ENCODE measurements at regions not wholly inside any gene's neighbourhood (a gene's known extent, or its start where the extent isn't known, plus 50 kb on each side); places are given as distances from the start of the nearest gene placed in this dataset.

DNA sequence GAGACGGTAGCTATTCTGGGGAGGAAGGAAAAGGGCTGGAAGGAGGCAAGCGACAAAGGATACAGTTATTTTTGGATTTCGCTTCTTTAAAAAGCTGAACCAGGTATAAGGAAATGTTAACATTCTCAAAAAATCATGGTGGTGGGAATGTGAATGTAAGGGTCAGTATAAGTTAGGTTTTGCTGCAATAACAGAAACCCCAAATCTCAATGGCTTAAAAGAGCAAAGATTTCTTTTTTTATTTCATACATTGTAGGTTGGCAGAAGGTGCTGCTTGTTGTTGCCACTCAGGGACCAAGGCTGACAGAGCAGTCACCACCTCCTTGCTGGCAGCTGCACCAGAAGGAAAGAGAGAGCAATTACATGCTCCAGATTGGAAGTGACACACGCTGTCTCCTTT, 176.3 kb upstream of the LPP start:
- DNase-seq: no peak

DNA sequence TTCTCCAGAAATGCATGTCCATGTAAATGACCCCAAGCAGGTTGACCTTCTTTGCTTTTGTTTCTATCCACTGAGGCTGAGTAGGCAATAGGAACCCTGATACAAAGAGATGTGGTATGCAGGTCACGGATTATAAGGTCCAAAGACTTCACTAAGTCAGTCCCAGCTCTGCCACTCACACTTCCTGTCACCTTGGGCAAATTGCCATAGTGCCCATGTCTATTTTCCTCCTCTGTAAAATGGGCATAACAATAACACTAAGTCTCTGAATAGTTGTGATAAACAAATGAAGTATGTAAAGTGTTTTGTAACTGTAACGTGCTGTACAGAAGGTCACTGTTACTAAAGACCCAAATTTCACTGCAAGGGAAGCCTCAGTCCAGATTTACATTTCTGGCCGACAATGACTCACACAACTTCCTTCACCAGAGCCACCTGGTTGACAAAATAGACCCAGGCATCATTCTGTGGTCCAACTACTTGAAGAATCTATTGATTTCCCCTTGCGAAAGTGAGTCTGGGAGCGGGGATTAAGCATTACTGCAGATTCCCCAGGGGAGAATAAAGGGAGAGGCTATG, 175.4 kb upstream of the LPP start:
- DNase-seq: no peak

DNA sequence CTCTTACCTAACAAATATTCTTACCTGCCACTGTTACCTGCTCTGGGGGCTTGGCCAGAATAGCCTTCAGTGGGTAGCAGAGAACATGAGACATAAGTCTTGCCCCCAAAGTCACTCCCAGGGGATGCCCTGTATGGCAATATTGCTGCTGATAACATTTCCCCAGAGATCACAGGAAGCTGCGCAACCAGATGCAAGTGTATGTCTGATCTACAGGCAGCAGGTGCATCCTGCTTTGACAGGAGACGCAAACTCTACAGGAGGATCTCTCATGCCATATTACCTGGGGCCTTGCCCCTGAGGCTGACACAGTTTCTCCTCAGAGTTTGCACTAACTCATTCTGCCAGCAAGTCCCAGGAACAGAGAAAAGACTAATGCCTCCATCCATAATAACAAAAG, 174.4 kb upstream of the LPP start:
- no peak for DNase-seq

DNA sequence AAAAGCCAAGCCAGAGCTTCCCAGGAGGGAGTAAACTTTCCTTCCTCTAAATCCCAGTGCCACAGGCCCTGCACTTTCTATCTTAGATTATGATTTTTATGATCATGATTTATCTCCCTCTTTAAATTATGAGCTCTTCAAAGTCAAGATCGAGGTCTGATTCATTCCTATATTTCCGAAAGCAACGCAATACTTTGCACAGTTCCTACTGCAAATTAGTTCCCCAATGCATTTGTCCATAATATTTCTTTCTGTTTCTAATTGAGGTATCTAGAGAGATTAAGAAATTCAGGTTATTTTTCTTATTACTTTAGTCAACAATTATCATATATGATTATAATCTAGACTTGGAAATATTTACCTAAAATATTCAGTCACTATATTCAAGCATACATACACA, 173.1 kb upstream of the LPP start:
- DNase-seq: peak in 2 of 3 donors; percentile 36 to 37

DNA sequence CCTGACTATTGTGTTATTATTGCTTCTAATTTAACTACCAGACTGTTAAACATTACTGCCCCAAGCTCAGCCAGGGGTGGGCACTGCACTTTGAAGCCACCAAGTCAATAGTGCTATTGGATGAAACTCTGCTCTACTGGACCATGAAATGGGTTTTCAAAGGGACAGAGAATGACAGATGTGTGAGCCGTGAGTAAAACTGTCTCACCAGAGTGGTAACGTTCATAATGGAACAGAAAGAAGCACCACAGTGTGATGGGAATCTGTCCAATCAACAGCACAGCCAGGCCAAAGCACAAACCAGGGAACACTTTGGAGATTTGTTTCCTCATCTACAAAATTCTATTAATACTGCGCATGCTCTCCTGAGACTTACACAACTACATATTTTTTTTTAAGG, 171.8 kb upstream of the LPP start:
- DNase-seq: no peak

DNA sequence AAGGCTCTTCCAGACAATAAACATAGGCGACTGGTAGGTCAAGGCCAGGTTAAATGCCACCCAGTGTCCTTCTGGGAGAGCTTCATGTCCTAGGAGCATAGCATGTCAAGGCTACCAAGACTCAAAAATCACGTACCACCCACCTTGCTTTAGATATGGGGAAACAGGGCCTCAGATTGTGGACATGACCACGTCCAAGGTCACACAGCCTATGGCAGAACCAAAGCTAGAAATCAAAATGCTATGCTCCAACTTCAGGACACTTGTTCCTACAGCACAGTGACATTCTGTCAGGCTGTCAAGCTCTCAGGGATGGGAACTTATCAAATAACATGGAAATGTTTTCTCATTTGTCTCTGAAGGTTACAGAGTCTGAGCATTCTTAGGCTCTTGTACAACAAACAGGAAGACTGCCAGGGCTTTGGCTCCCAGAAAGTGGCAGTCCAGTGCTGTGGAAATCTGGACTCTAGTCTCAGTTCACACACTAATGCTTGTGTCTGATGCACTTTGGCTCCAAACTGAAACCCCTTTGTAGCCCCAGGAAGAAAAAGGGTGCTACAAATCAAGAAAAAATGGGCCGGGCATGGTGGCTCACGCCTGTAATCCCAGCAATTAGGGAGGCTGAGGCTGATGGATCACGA, 170.4 kb upstream of the LPP start:
- no peak for DNase-seq

DNA sequence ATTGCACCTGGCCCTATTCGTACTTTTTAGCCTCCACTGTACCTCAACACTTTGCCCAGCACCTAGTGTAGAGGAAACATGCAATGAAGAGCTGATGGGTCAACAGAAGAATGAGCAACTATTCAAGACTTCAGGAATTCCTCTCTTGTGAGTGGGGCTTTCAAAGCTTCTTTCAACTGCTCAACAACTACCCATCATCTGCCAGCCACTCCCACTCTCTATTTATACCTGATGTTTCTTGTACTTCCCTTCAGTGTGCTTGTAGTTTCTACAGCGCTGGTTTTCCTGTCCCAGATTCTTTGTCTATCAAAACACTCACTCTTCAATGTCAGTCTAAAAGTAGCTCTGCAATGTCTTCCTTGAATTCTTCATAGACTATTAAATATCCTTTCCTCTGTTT, 168.3 kb upstream of the LPP start:
- DNase-seq: no peak

DNA sequence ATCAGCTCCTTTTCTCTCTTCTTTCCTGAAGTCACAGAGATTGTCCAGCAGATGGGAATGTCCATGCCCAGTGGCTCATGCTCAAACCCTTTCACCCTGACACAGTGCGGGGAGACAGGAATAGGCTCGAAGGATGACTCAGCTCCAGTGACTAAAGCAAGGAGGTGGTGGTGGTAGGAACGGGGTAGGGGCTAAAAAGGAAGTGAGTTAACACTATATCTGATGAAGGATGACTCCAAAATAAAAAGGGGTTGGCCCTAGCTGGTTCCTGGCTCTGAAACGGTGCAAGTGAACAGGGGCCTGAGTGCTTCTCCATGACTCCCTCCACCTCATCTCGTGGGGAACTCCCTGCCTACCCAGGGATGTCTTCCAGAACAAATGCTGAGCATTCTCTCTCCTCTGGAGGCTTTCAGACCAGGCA, 167.4 kb upstream of the LPP start:
- peak; percentile 89 to 96 (median 94) for DNase-seq

DNA sequence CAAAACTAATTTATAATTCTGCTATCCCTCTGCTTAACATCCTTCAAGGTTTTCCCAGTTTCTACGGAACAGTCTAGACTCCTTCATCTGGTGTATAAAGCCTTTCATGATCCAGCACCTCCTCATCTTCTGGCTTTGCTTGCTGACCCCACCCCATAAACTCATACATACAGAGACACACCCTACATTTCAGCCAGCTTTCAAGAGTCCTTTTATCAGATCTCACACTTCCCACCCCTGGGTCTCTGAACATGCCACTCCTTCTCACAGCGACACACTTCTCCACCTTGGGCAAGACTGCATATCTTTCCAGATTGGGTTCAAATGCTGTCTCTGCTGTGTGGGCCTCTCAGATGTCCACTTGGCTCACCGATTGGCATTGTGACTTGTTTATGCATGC, 166.8 kb upstream of the LPP start:
- no peak for DNase-seq

DNA sequence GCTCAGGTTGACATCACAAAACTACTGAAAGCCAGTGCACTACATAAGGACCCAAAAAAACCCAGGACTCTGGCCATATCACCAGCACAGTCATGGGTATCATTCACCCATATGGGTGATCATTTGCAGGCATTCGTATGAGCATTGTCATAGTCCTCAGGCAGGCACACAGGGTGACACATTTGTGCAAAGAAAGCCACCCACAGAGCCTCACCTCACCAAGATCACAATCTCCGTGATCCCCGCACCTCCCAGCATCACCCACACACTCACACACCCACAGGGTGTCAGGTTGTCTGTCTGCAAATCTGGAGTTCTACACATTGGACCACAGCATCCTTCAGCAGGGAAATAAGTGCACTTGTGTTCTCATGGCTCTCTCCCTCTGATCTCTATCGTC, 166.0 kb upstream of the LPP start:
- DNase-seq: no peak

DNA sequence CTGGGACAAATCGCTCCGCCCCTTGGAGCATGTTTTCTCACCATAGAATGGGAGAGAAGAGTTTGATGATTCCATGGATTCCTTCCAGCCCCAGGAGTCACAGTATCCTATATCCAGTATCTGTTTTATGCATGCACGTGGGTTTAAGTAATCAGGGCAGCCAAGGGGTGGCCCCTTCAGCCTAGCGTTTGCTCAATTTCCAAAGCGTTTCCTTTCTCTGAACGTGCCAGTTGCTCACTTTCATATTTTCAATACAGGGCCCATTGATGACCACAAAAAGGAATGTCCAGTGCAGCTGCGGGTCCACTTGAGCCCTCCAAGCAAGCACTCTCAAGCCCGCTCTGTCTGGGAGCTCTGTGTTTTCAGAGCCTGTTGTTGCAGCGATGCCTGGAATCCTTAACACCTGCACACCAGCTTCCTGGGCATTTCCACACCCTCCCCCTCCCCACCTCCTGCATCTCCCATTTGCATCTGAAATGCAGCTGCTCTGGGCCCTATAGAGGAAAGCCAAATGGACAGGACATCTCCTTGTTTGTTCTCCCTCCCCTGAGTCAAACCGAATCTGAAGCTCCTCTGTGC, 164.3 kb upstream of the LPP start:
- no peak for DNase-seq

DNA sequence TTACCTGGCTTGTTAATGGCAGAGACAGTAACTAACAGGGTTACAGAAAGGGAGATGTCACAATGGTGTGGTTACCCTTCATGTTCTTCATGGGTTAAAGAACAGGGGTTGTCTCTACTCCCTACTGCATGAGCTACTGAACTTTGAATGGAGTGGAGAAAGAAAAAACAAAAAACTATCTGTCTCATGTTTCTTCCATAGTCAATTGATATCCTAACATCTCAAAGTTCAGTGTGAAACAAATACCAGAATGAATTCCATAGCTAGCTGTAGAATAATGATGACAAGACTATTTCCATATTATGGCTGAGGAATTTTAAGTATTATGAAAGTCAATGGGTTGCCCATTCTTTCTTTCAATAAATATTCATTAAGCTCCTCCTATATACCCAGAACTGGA, 161.3 kb upstream of the LPP start:
- no peak for DNase-seq

DNA sequence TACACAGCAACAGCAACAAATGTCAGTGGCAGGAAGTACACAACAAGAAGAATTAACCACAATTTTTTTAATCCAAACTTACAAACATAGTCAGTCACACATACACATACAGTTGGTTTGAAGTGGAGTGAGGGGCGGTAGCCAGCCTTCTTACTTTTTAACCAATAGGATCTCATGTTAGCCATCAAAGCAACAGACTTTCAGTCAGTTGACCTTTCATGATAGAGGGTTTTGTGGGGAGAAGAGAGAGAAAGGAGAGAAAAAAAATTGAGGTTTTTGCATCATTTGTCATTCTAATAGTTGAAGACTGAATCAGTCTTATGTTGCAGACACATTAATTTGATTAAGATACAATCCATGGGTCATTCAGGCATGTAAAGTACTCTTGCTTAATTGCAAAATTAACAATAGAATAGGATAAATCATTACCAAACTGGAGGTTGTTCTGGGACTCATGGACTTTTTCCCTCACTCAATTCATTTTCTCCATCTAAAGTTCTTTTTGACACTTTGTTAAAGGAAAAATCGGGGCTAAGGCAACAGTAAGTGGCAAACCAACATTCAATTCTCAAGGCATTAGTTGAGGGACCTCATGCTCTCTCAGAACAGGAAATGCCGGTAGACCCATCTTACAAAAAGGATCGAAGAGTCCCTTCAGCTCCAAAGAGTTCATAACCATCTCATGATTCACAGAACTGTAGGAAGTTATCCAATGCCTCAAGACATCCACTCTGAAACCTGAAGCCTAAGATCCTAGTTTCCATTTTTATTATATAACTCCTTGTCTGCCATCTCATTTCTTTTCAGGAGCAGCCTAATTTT, 159.5 kb upstream of the LPP start:
- no peak for DNase-seq

DNA sequence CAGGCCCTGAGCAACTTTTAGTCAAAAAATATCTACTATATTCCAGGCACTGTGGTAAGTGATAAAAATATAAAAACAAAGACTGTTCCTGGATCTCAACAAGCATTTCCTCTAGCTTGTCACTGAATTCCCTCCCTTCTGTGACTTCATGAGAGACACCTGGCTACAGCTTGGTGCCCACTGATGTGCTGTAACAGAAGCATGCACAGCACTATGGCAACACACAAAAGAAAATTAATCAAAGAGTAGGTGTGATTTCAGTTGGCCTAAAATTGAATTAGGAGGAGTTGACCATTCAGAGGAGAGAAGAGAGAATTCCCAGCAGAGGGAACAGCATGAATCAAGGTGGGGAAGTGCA, 158.9 kb upstream of the LPP start:
- no peak for DNase-seq

DNA sequence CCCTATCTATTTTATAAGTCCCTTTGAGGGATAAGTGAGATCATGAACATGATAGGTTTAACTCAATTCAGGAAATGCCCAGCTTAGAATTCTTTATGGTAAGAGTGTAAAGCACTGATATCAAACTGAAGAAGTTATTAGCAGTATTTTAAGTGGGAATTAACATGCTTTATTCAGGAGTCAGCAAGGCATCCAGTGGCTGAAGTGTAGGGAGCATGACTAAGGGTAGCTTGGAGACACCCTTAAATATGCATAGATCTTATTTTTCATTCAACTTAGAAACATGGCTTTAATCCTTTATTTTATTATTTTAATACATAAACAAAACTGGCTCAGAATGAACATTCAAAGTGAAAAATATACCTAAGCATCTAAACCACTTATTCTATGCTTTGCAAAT, 158.3 kb upstream of the LPP start:
- DNase-seq: no peak

DNA sequence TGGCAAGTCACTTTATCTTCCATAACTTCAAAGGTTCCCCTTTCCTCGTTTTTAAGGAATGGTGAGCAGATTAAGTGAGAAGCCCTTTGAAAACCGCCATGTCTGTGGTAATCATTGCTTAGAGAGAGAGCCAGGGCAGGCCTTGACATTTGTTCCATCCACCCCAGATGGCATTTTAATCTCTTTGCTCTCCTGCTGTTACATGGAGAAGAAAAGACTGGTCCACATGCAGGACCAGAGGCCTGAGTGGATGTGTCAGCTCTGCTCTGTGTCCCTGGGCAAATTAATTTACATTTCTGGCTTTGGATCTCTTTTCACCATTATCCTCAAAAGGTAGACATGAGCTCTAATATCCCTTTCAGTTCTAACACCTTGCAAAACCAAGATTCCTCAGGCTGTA, 157.3 kb upstream of the LPP start:
- no peak for DNase-seq

DNA sequence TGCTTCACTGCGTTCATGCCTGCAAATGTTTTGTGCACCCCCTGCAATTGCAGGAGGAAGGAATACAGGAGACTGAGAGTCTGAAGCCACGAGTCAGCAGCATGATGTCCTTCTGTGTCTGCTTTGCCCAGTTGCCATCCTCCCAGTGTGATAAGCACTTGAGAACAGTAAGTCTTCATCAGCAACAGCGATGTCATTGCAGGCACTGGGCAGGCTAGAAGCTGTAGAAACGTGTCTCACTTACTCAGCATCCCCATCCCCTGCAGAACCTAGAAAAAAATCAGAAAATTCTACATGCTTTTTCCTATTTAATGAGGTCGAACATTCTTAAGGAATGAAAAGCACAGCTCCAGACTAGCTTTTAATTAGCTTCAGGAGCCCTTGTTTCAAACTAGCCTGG, 156.5 kb upstream of the LPP start:
- no peak for DNase-seq

DNA sequence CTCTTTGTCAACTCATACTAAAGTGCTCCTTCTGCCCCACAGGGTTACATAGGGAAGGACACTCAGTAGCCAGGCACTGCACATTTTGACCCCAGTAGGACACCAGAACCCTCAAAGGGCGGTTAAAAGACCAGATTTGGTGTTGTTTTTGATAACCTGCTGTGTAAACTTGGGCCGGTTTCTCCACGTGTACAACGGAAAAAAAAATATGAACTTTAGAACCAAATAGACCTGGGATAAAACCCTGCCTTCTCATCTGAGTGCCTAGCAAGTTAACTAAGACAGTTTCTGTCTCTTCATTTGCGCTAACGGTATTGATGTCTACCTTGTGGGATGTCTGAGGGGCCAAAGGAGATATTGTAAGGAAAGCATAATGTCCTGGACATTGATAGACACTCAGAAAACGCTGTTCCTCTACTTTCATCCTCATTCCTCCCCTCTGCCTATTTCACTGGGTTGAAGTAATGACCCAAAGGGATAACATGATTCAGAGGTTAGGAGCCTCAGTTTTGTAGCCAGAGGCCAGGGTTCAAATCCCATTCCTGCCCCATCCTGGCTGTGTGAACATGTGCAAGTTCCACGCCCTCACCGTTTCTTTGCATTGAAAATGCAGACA, 155.9 kb upstream of the LPP start:
- DNase-seq: no peak

DNA sequence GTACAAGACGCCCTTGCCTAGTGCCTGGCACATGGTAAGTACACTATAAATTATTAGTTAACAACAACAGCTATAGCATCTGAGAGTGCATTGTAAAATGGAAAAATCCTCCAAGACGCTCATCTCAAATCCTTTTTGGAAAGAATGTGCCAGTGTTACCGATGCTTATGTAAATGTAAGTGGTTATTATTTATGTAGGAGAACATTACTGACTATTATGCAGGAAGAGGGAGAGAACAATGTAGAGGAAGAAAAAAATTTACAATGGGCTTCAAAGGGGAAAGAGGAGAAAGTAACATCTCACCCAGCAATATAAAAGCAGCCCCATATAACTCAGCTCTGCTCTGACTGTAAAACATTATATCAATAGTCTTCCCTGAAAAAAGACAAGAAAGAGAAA, 155.3 kb upstream of the LPP start:
- DNase-seq: no peak

DNA sequence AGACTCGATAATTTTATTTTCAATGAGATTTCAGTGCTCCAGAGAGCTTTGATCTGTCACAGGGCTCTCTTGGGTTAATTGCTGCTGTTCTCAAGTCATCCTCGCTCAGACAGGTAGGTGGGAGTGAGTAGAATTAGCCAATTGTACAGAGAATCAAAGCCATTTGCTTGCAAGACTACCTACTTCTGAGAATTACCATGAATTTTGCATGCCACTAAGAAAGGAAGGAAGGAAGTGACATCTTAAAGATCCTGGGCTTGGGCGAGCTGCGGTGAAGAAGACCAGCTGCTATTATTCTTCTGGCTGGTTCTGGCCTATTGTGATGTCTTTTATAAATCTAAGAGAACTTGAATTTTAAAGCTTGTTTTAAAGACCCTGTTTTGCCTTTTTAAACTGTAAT, 154.1 kb upstream of the LPP start:
- DNase-seq: no peak

DNA sequence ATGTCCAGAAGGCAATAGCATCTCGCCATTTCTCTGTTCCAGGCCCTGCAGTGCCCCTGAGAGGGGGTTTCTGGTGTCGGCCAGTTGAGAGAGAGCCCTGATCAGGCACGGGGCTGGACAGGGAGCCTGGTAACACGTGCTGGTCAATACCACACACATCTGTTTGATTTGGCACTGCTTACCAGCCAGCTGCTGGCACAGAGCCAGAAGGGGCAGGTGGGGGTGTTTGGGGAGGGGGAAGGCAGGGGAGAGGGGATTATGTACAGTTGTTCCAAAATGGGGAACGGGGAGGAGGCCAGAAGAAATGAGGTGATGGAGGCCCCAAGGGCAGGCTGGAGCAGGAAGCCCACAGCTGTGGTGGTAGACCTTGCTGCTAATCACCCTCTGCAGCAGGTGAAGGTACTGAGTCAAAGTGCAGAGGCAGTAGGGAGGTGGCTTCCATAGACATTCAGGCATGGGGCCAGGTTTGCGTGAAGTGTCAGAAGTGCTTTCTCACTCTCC, 153.5 kb upstream of the LPP start:
- DNase-seq: no peak

DNA sequence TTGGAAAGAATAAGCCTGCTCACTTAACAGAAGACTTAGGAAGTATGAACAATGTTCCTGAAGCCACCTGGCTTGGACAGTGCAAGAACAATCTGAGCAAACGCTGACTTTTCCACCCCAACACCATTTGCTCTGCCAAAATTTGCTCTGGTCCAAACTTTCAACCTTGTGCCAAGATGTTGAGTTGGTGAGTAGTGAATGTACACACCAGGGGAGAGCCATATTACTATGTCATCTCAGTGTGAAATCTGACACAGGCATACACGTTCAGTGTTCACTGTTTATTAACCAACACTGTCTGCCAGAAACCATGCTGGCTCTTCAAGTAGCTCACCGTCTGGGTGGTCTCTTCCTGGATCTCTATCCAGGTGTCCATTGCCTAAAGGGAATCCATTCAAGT, 152.9 kb upstream of the LPP start:
- no peak for DNase-seq

DNA sequence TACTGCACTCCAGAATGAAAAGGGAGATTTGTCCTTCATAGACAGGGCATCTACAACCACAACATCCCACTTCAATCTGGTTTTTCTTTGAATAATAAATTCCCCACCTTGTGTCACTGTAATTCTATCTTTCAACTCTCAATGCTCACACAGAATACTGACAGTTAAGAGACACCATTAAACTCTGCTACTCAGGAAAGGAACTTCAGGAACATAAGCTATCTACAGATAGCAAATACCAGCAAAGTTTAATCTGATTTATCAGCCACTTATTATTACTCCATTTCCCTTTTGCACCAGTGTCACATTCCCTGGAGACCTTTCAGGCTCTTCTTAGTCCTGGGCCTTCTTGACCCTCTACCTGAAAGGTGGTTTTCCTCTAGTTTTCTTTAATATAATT, 152.0 kb upstream of the LPP start:
- DNase-seq: no peak

Measured in suppressor macrophage treated with lipopolysaccharide for 1 hour (primary cell).